22Rv1 (cell line): ENCODE measurements at regions not wholly inside any gene's neighbourhood (a gene's known extent, or its start where the extent isn't known, plus 50 kb on each side); places are given as distances from the start of the nearest gene placed in this dataset.

ENCODE experiments used
- H3K27ac ChIP-seq: fragments of 450-650 bp; 2 replicates; pipeline ENCODE4 v1.5.1; 2017
- CTCF ChIP-seq: fragments of 450-650 bp; IDR thresholded peaks from 2 replicates; pipeline ENCODE4 v1.5.1; 2017; ENCODE audit warnings: mild to moderate bottlenecking
- ZFX ChIP-seq: fragments of 450-650 bp; IDR thresholded peaks from 2 replicates; pipeline ENCODE4 v1.6.1; 2017; ENCODE audit warnings: antibody characterized with exemption, borderline replicate concordance

GRCh38 chr16:79265701-79266100, 334.8 kb downstream of the MAF start:
- no peak for TF ChIP-seq CTCF
- TF ChIP-seq ZFX = no peak
- H3K27ac ChIP-seq = no peak overlapping the region

DNA sequence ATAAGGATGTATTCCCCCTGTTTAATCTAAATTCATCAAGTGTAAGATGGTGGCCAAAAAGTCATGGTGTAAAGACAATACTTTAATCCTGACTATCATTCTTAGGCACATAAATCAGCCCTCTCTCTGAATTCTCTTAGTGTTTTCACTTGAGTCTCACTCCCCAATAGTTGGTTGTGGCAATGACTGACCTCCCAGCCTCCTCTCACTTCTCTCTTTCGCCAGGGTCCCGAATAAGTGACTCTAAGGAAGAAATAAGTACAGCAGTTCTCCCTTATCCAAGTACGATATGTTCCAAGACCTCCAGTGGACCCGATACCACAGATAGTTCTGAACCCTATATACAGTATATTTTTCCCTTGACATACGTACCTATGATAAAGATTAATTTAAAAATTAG, 335.3 kb downstream of the MAF start:
- TF ChIP-seq ZFX = no peak
- no peak for TF ChIP-seq CTCF

GRCh38 chr16:79264237-79265109, 336.1 kb downstream of the MAF start:
- no peak for TF ChIP-seq ZFX
- no peak for TF ChIP-seq CTCF

More for the DNA sequence above, 335.3 kb downstream of the MAF start:
- H3K27ac ChIP-seq = no peak overlapping the region

DNA sequence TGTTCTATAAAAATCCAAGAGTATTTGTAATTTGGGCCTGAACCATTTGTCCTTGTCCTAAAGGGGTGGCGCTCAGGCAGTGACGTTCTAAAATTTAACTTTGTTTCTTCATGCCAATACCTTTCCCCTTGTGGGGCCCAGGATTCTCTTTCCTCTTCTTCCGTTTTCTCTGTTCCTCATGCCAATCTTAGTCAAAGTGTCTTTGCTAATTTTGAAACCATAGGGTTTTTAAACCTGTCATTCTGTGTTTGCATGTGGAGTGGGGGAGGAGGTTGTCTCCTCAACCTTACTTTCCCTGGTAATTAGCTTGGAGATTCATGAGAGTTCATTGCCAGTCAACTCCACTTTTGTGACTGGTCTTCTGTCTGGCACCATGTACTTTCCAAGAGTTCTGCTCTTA, 337.1 kb downstream of the MAF start:
- no peak overlapping the region for H3K27ac ChIP-seq
- TF ChIP-seq ZFX = no peak
- no peak for TF ChIP-seq CTCF

More at GRCh38 chr16:79264237-79265109, 336.1 kb downstream of the MAF start:
- no peak overlapping the region for H3K27ac ChIP-seq
